DOHH2 (cell line): ENCODE measurements at regions not wholly inside any gene's neighbourhood (a gene's known extent, or its start where the extent isn't known, plus 50 kb on each side); places are given as distances from the start of the nearest gene placed in this dataset.

ENCODE experiments used
- H3F3A ChIP-seq: fragments of 200-600 bp; sonication (generic), shearing (Covaris generic); 2 replicates; pipeline ENCODE4 v1.6.0; 2016; ENCODE audit warnings: antibody characterized with exemption, mild to moderate bottlenecking; ENCODE audit not compliant: control insufficient read depth, insufficient read depth
- H3K27ac ChIP-seq: fragments of 200-600 bp; sonication (generic); 2 replicates; pipeline ENCODE4 v1.5.1; 2014; ENCODE audit warnings: low read depth, mild to moderate bottlenecking, low read length, moderate library complexity
- H3K27me3 ChIP-seq: fragments of 200-600 bp; sonication (generic); 2 replicates; pipeline ENCODE4 v1.6.1; 2014; ENCODE audit warnings: mild to moderate bottlenecking, low read length, mixed read lengths; ENCODE audit not compliant: control insufficient read depth
- H3K36me3 ChIP-seq: fragments of 200-600 bp; sonication (generic); 2 replicates; pipeline ENCODE4 v1.6.1; 2014; ENCODE audit warnings: mild to moderate bottlenecking, low read length, moderate library complexity, mixed read lengths; ENCODE audit not compliant: control insufficient read depth
- H3K4me1 ChIP-seq: fragments of 200-600 bp; sonication (generic); 2 replicates; pipeline ENCODE4 v1.6.1; 2014; ENCODE audit warnings: mild to moderate bottlenecking, low read length, mixed read lengths; ENCODE audit not compliant: control insufficient read depth
- H3K4me2 ChIP-seq: fragments of 200-600 bp; sonication (generic); 2 replicates; pipeline ENCODE4 v1.6.0; 2014; ENCODE audit warnings: mild to moderate bottlenecking, low read length, moderate library complexity
- H3K4me3 ChIP-seq: fragments of 200-600 bp; sonication (generic); 2 replicates; pipeline ENCODE4 v1.5.1; 2014; ENCODE audit warnings: mild to moderate bottlenecking, low read length, mixed read lengths
- H3K79me2 ChIP-seq: fragments of 200-600 bp; sonication (generic); 2 replicates; pipeline ENCODE4 v1.6.1; 2014; ENCODE audit warnings: mild to moderate bottlenecking, low read length, mixed read lengths; ENCODE audit not compliant: control insufficient read depth
- H3K9me2 ChIP-seq: fragments of 200-600 bp; sonication (generic); replicated peaks from 2 replicates; pipeline ENCODE4 v1.6.1; 2014; ENCODE audit warnings: mild to moderate bottlenecking, low read length, mixed read lengths; ENCODE audit not compliant: control insufficient read depth
- H3K9me3 ChIP-seq: fragments of 200-600 bp; sonication (generic); 2 replicates; pipeline ENCODE4 v1.6.1; 2014; ENCODE audit warnings: antibody characterized with exemption, low read length, mixed read lengths; ENCODE audit not compliant: control insufficient read depth, insufficient read depth
- H4K20me1 ChIP-seq: fragments of 200-600 bp; sonication (generic); 2 replicates; pipeline ENCODE4 v1.6.0; 2014; ENCODE audit warnings: low read depth, mild to moderate bottlenecking, antibody characterized with exemption, low read length, moderate library complexity; ENCODE audit not compliant: control insufficient read depth, insufficient read depth
- CTCF ChIP-seq: fragments of 200-600 bp; sonication (generic); IDR thresholded peaks from one replicate; pipeline ENCODE4 v1.5.1; 2014; ENCODE audit warnings: antibody characterized with exemption, mild to moderate bottlenecking, low read depth, low read length; ENCODE audit not compliant: poor library complexity, severe bottlenecking
- EZH2phosphoT487 ChIP-seq: fragments of 200-600 bp; sonication (generic); IDR thresholded peaks from 2 replicates; pipeline ENCODE4 v1.6.1; 2017; ENCODE audit warnings: borderline replicate concordance, mild to moderate bottlenecking, antibody characterized with exemption, low read length, moderate library complexity, mixed read lengths

- Histone ChIP-seq H4K20me1 (no peaks in the 10 kb centered on the region), H3K4me3 (no peak overlapping the region), H3K27ac (no peak overlapping the region), H3K9me2 (no peaks in the 10 kb centered on the region), H3K4me2 (no peak overlapping the region), H3F3A (no peaks in the 10 kb centered on the region), H3K79me2 (no peaks in the 10 kb centered on the region), H3K36me3 (no peaks in the 10 kb centered on the region), H3K4me1 (no peaks in the 10 kb centered on the region), H3K9me3 (0 out of 2 replicates have a peak, but pooled peaks cover 2% of the 10 kb centered on the region), H3K27me3 (0 out of 2 replicates have a peak, but pooled peaks cover 4% of the 10 kb centered on the region)
- TF ChIP-seq EZH2phosphoT487 = no peak
- TF ChIP-seq CTCF = no peak
Measured at GRCh38 chr5:62708481-62709325, 130.1 kb downstream of the LRRC70 start.

GRCh38 chr5:62707563-62707962 is 128.9 kb downstream of the LRRC70 start:
- Histone ChIP-seq H3K36me3 (no peaks in the 10 kb centered on the region), H3K79me2 (no peaks in the 10 kb centered on the region), H3K27ac (no peak overlapping the region), H3K27me3 (0 out of 2 replicates have a peak, but pooled peaks cover 4% of the 10 kb centered on the region), H3K9me2 (no peaks in the 10 kb centered on the region), H3K4me2 (no peak overlapping the region), H3K4me3 (no peak overlapping the region), H3K9me3 (0 out of 2 replicates have a peak, but pooled peaks cover 2% of the 10 kb centered on the region), H4K20me1 (no peaks in the 10 kb centered on the region), H3F3A (no peaks in the 10 kb centered on the region), H3K4me1 (no peaks in the 10 kb centered on the region)
- TF ChIP-seq EZH2phosphoT487 = no peak
- TF ChIP-seq CTCF = no peak

GRCh38 chr5:62707131-62707530 is 128.5 kb downstream of the LRRC70 start:
- no peaks in the 10 kb centered on the region for H3K79me2 ChIP-seq
- H4K20me1 ChIP-seq = no peaks in the 10 kb centered on the region
- H3K4me1 ChIP-seq = no peaks in the 10 kb centered on the region
- no peaks in the 10 kb centered on the region for H3F3A ChIP-seq
- H3K9me2 ChIP-seq = no peaks in the 10 kb centered on the region
- H3K4me2 ChIP-seq = no peak overlapping the region
- no peak overlapping the region for H3K4me3 ChIP-seq
- no peak overlapping the region for H3K27ac ChIP-seq
- H3K9me3 ChIP-seq = 0 out of 2 replicates have a peak, but pooled peaks cover 2% of the 10 kb centered on the region
- TF ChIP-seq CTCF (no peak), EZH2phosphoT487 (no peak)
- H3K27me3 ChIP-seq = 0 out of 2 replicates have a peak, but pooled peaks cover 4% of the 10 kb centered on the region
- H3K36me3 ChIP-seq = no peaks in the 10 kb centered on the region
